ENCODE measurements at regions not wholly inside any gene's neighbourhood (a gene's known extent, or its start where the extent isn't known, plus 50 kb on each side); places are given as distances from the start of the nearest gene placed in this dataset.
"Not testable (repeated sequence)": the region's sequence is repeated elsewhere in the genome, so short reads cannot be mapped to it uniquely, and the experiment has no call there.

GRCh38 chr12:83574142-83574541 is 887.4 kb downstream of the TMTC2 start:
- no peak for TF ChIP-seq CTCF (IDR thresholded peaks at IDR 0.05; ENCODE audit: low read depth, low read length, missing control alignments)
- no peak for DNase-seq (ENCODE audit: extremely low read depth, low read depth)
- no peak overlapping the region for H3K4me3 ChIP-seq (replicated peaks; ENCODE audit: low read depth, low read length)

GRCh38 chr12:83573671-83574070 is 887.0 kb downstream of the TMTC2 start:
- peak; percentile 72 for DNase-seq (ENCODE audit: extremely low read depth, low read depth)
- no peak overlapping the region for H3K4me3 ChIP-seq (replicated peaks; ENCODE audit: low read depth, low read length)
- TF ChIP-seq CTCF (IDR thresholded peaks at IDR 0.05; ENCODE audit: low read depth, low read length, missing control alignments): no peak

- no peak overlapping the region for H3K4me3 ChIP-seq (replicated peaks; ENCODE audit: low read depth, low read length)
- DNase-seq (ENCODE audit: extremely low read depth, low read depth): no peak
- TF ChIP-seq CTCF (IDR thresholded peaks at IDR 0.05; ENCODE audit: low read depth, low read length, missing control alignments): no peak
Observed at GRCh38 chr12:83559650-83560049, 872.9 kb downstream of the TMTC2 start.

- DNase-seq (ENCODE audit: extremely low read depth, low read depth); H3K4me3 ChIP-seq (replicated peaks; ENCODE audit: low read depth, low read length): not testable (repeated sequence)
Observed at GRCh38 chr12:83556040-83556439, 869.3 kb downstream of the TMTC2 start.

- no peak for TF ChIP-seq CTCF (IDR thresholded peaks at IDR 0.05; ENCODE audit: low read depth, low read length, missing control alignments)
- DNase-seq (ENCODE audit: extremely low read depth, low read depth): no peak
- no peak overlapping the region for H3K4me3 ChIP-seq (replicated peaks; ENCODE audit: low read depth, low read length)
Observed at GRCh38 chr12:83541446-83541845, 854.7 kb downstream of the TMTC2 start.

GRCh38 chr12:83538361-83538965 is 851.8 kb downstream of the TMTC2 start:
- no peak overlapping the region for H3K4me3 ChIP-seq (replicated peaks; ENCODE audit: low read depth, low read length)
- no peak for TF ChIP-seq CTCF (IDR thresholded peaks at IDR 0.05; ENCODE audit: low read depth, low read length, missing control alignments)
- DNase-seq (ENCODE audit: extremely low read depth, low read depth): no peak

- DNase-seq (ENCODE audit: extremely low read depth, low read depth): no peak
- H3K4me3 ChIP-seq (replicated peaks; ENCODE audit: low read depth, low read length): no peak overlapping the region
- TF ChIP-seq CTCF (IDR thresholded peaks at IDR 0.05; ENCODE audit: low read depth, low read length, missing control alignments): no peak
Observed at GRCh38 chr12:83537428-83538053, 850.8 kb downstream of the TMTC2 start.
